Mesendoderm (in vitro differentiated cells): ENCODE measurements at regions not wholly inside any gene's neighbourhood (a gene's known extent, or its start where the extent isn't known, plus 50 kb on each side); places are given as distances from the start of the nearest gene placed in this dataset.

Experiments used
- DNase-seq: peaks from one replicate; pipeline ENCODE4 v3.0.0; 2013
- H2AK5ac ChIP-seq: 2 replicates; pipeline ENCODE4 v1.6.1; 2013; ENCODE audit warnings: low read length, inconsistent platforms
- H2BK120ac ChIP-seq: 2 replicates; pipeline ENCODE4 v1.6.1; 2013; ENCODE audit warnings: low read depth, mild to moderate bottlenecking, low read length, moderate library complexity, mixed read lengths
- H2BK15ac ChIP-seq: replicated peaks from 2 replicates; pipeline ENCODE4 v1.6.1; 2013; ENCODE audit warnings: low read depth, mild to moderate bottlenecking, moderate library complexity
- H2BK5ac ChIP-seq: 2 replicates; pipeline ENCODE4 v1.6.1; 2013; ENCODE audit warnings: low read length, inconsistent platforms
- H3K18ac ChIP-seq: 2 replicates; pipeline ENCODE4 v1.6.1; 2013; ENCODE audit warnings: mild to moderate bottlenecking, low read length, mixed read lengths
- H3K23ac ChIP-seq: one replicate; pipeline ENCODE4 v1.6.1; 2013; ENCODE audit warnings: low read length
- H3K27ac ChIP-seq: 2 replicates; pipeline ENCODE4 v1.5.1; 2013; ENCODE audit warnings: low read depth, mild to moderate bottlenecking, inconsistent platforms, low read length, moderate library complexity
- H3K27me3 ChIP-seq: 2 replicates; pipeline ENCODE4 v1.6.1; 2013; ENCODE audit warnings: low read length, control low read depth, mild to moderate bottlenecking, inconsistent platforms; ENCODE audit not compliant: insufficient read depth, poor library complexity
- H3K36me3 ChIP-seq: 2 replicates; pipeline ENCODE4 v1.6.1; 2013; ENCODE audit warnings: low read length, inconsistent platforms; ENCODE audit not compliant: control insufficient read depth, insufficient read depth
- H3K4ac ChIP-seq: one replicate; pipeline ENCODE4 v1.6.1; 2013; ENCODE audit warnings: low read depth, mild to moderate bottlenecking, low read length, moderate library complexity
- H3K4me1 ChIP-seq: 2 replicates; pipeline ENCODE4 v1.6.1; 2013; ENCODE audit warnings: low read depth, low read length, inconsistent platforms; ENCODE audit not compliant: control insufficient read depth
- H3K4me2 ChIP-seq: 2 replicates; pipeline ENCODE4 v1.6.1; 2013; ENCODE audit warnings: low read length
- H3K4me3 ChIP-seq: 2 replicates; pipeline ENCODE4 v1.5.1; 2013; ENCODE audit warnings: mild to moderate bottlenecking, low read length
- H3K56ac ChIP-seq: one replicate; pipeline ENCODE4 v1.6.1; 2013; ENCODE audit warnings: low read length
- H3K79me1 ChIP-seq: 2 replicates; pipeline ENCODE4 v1.6.1; 2013; ENCODE audit warnings: low read length, inconsistent platforms
- H3K79me2 ChIP-seq: 2 replicates; pipeline ENCODE4 v1.6.1; 2013; ENCODE audit warnings: mild to moderate bottlenecking, low read length; ENCODE audit not compliant: control insufficient read depth, insufficient read depth
- H3K9ac ChIP-seq: 2 replicates; pipeline ENCODE4 v1.6.1; 2013; ENCODE audit warnings: low read length, inconsistent platforms
- H4K5ac ChIP-seq: one replicate; pipeline ENCODE4 v1.6.1; 2013; ENCODE audit warnings: low read length
- H4K8ac ChIP-seq: one replicate; pipeline ENCODE4 v1.6.1; 2013; ENCODE audit warnings: low read depth, mild to moderate bottlenecking, control low read depth, low read length, moderate library complexity
- WGBS: extraction: QIAGEN DNeasy Blood & Tissue Kit; methylation state at CpG from one replicate; pipeline ENCODE4 v1.1.7; 2013; ENCODE audit warnings: low lambda C conversion rate, missing lambda C conversion rate; ENCODE audit not compliant: insufficient coverage; ENCODE audit errors: extremely low coverage; 5-methylcytosine and 5-hydroxymethylcytosine counted together

DNA sequence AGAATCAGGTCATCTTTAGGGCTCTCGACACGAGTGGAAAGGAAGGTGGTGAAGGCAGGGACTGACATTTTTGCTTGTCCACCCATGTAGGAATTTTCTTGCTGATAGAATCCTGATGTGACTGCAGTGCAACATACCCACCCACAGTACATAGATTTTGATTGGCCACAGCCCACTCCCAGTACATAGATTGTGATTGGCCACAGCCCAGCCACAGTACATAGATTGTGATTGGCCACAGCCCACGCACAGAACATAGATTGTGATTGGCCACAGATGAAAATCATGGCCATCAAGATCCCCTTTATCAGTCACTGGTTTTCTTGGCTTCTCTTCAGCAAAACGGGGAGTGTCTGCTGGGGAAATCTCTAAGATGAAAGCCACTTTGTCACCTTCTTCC, 1041.5 kb downstream of the AACS start:
- Histone ChIP-seq H2AK5ac (no peak overlapping the region), H3K56ac (no peak overlapping the region), H3K4ac (no peak overlapping the region), H4K8ac (no peak overlapping the region), H2BK5ac (no peak overlapping the region), H4K5ac (no peak overlapping the region), H3K9ac (no peak overlapping the region), H3K18ac (no peak overlapping the region), H3K27me3 (no peaks in the 10 kb centered on the region), H3K4me2 (no peak overlapping the region), H2BK15ac (no peak overlapping the region), H3K4me3 (no peak overlapping the region), H3K36me3 (no peaks in the 10 kb centered on the region), H2BK120ac (no peak overlapping the region), H3K27ac (no peak overlapping the region), H3K23ac (no peak overlapping the region), H3K4me1 (no peaks in the 10 kb centered on the region), H3K79me1 (no peaks in the 10 kb centered on the region), H3K79me2 (no peaks in the 10 kb centered on the region)
- WGBS = no CpG with 5 or more reads among the region's 4 CpGs
- DNase-seq = no peak

DNA sequence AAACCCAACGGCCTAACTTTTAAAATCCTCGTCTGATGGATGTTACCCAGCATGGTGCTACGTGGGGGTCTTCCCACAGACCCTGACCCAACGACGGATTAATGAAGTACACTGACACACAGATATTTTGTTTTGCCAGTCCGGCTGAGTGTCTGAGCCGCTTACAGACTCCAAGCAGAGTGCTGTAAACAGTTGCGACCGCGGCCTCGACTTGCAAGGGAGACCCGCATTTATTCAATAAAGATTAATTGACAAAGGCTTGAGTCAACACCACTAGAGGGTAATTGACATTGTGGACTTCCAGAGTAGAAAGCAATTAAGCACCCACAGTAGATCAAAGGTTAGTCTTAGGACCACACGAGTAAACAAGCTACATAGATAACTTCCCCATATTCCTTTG, 1042.4 kb downstream of the AACS start:
- WGBS = no CpG with 5 or more reads among the region's 13 CpGs
- no peak for DNase-seq

DNA sequence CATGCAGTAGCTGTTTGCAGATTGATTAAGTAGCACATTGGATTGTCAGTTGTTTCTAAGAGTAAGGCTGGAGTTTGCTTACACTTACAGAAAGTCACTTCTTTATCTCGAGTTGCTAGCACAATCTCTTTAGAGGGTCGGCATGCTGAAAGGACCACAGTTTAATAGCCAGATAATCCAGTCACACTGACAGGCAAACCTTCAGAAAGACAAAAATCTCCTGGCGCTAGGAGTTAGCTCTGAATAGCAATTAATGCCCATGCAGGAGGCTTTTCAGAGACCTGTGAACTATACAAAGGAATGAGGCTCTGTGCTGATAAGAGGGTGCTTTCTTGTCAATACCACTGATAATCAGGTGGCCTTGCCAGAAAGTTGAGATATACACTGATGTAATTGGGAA, 1043.0 kb downstream of the AACS start:
- no peak overlapping the region for H3K27ac ChIP-seq
- H3K4me3 ChIP-seq = no peak overlapping the region
- H3K56ac ChIP-seq = no peak overlapping the region
- H3K36me3 ChIP-seq = no peaks in the 10 kb centered on the region
- H4K8ac ChIP-seq = no peak overlapping the region
- H3K79me1 ChIP-seq = no peaks in the 10 kb centered on the region
- no peaks in the 10 kb centered on the region for H3K79me2 ChIP-seq
- WGBS = no CpG with 5 or more reads among the region's 3 CpGs
- H3K4ac ChIP-seq = no peak overlapping the region
- H2AK5ac ChIP-seq = no peak overlapping the region
- no peak overlapping the region for H3K23ac ChIP-seq
- no peak overlapping the region for H3K9ac ChIP-seq
- H4K5ac ChIP-seq = no peak overlapping the region
- no peak overlapping the region for H2BK5ac ChIP-seq
- no peak overlapping the region for H2BK120ac ChIP-seq
- no peak overlapping the region for H2BK15ac ChIP-seq
- no peaks in the 10 kb centered on the region for H3K27me3 ChIP-seq
- peak; percentile 90 for DNase-seq
- no peak overlapping the region for H3K4me2 ChIP-seq
- H3K4me1 ChIP-seq = no peaks in the 10 kb centered on the region
- H3K18ac ChIP-seq = no peak overlapping the region

More for the DNA sequence above, 1042.4 kb downstream of the AACS start:
- Histone ChIP-seq H3K27me3 (no peaks in the 10 kb centered on the region), H3K56ac (no peak overlapping the region), H3K79me1 (no peaks in the 10 kb centered on the region), H3K4me3 (no peak overlapping the region), H4K8ac (no peak overlapping the region), H3K9ac (no peak overlapping the region), H3K4me1 (no peaks in the 10 kb centered on the region), H4K5ac (no peak overlapping the region), H3K27ac (no peak overlapping the region), H3K4ac (no peak overlapping the region), H3K18ac (no peak overlapping the region), H3K79me2 (no peaks in the 10 kb centered on the region), H3K4me2 (no peak overlapping the region), H2AK5ac (no peak overlapping the region), H2BK120ac (no peak overlapping the region), H2BK5ac (no peak overlapping the region), H2BK15ac (no peak overlapping the region), H3K36me3 (no peaks in the 10 kb centered on the region), H3K23ac (no peak overlapping the region)

DNA sequence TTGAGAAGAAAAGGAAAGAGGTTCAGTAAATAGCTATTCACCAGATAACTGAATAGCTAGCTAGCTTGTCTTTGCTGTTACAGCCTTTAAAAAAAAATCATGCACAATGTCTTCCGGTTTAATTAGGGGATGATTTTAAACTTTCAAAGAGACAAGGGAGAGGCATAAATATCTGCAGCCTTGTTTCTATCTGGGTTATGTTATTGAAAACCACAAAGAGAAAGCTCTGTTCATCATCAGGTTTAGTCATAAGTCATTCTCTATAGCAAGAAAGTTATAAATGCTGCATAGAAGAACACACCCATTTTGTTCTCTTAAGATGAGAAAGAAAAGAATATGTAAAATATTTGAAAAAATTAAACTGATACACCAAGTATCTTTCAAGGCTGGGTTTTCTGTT, 1046.9 kb downstream of the AACS start:
- no peaks in the 10 kb centered on the region for H3K79me2 ChIP-seq
- H4K8ac ChIP-seq = no peak overlapping the region
- H2BK120ac ChIP-seq = no peak overlapping the region
- H3K4me1 ChIP-seq = peaks cover 2% of the 10 kb centered on the region
- H3K23ac ChIP-seq = no peak overlapping the region
- no peak for DNase-seq
- no peak overlapping the region for H4K5ac ChIP-seq
- H3K36me3 ChIP-seq = no peaks in the 10 kb centered on the region
- no peak overlapping the region for H2BK15ac ChIP-seq
- no peak overlapping the region for H3K4me3 ChIP-seq
- no peaks in the 10 kb centered on the region for H3K27me3 ChIP-seq
- no peak overlapping the region for H3K9ac ChIP-seq
- no peak overlapping the region for H3K18ac ChIP-seq
- H2BK5ac ChIP-seq = no peak overlapping the region
- H3K56ac ChIP-seq = no peak overlapping the region
- no peak overlapping the region for H3K27ac ChIP-seq
- no peak overlapping the region for H3K4me2 ChIP-seq
- H3K79me1 ChIP-seq = no peaks in the 10 kb centered on the region
- no CpG with 5 or more reads among the region's 1 CpG for WGBS
- no peak overlapping the region for H3K4ac ChIP-seq
- no peak overlapping the region for H2AK5ac ChIP-seq

DNA sequence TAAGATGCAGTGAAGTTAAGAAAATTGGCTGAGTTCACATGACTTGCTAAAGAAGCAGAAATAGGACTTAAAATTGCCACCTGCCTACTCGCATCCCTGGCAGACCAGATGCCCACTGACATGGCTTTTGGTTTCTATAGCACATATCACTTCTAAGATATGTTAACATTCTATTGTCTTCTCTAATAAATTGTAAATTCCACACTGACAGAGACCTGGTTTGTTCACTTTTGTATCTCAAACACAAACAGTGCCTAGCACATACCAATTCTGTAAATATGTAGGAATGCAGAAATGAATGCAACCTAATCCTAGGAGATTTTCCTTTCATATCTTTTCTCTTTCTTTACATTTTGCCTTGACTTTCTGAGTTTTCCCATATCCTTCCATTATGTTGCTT, 1047.6 kb downstream of the AACS start:
- no peak overlapping the region for H2BK120ac ChIP-seq
- no peak overlapping the region for H3K56ac ChIP-seq
- no peak overlapping the region for H2AK5ac ChIP-seq
- DNase-seq = no peak
- no peak overlapping the region for H3K9ac ChIP-seq
- H4K5ac ChIP-seq = no peak overlapping the region
- H3K4ac ChIP-seq = no peak overlapping the region
- H3K4me3 ChIP-seq = no peak overlapping the region
- no peak overlapping the region for H3K18ac ChIP-seq
- H3K4me2 ChIP-seq = no peak overlapping the region
- no peak overlapping the region for H3K23ac ChIP-seq
- no peaks in the 10 kb centered on the region for H3K27me3 ChIP-seq
- no peak overlapping the region for H2BK15ac ChIP-seq
- H3K27ac ChIP-seq = no peak overlapping the region
- no peaks in the 10 kb centered on the region for H3K79me1 ChIP-seq
- no CpG with 5 or more reads among the region's 1 CpG for WGBS
- H2BK5ac ChIP-seq = no peak overlapping the region
- no peaks in the 10 kb centered on the region for H3K79me2 ChIP-seq
- H4K8ac ChIP-seq = no peak overlapping the region
- no peaks in the 10 kb centered on the region for H3K36me3 ChIP-seq
- peaks cover 2% of the 10 kb centered on the region for H3K4me1 ChIP-seq

DNA sequence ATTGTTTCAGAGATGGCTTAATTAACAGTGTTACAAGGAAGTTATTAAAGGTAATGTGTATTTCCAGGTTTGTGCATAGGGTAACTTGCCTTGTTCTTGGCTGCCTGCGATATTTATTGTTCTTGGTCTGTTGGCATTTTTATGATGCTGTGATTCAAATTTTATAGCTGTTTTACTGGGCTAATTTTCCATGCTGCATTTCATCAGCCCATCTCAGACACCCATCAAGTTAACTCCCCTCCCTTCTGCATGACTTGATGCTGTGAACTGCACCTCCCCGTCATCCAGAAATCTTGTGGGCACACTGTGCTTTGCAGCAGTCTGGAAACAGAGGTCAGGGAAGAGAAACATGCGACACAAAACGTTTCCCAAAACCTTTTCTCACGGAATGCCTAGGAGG, 1049.2 kb downstream of the AACS start:
- Histone ChIP-seq H3K79me2 (no peaks in the 10 kb centered on the region), H3K4me1 (peaks cover 2% of the 10 kb centered on the region), H3K56ac (no peak overlapping the region), H3K79me1 (no peaks in the 10 kb centered on the region), H2BK120ac (no peak overlapping the region), H2AK5ac (no peak overlapping the region), H2BK15ac (no peak overlapping the region), H3K4me2 (no peak overlapping the region), H3K9ac (no peak overlapping the region), H3K23ac (peak overlapping the region; percentile 39), H3K27ac (no peak overlapping the region), H3K4me3 (no peak overlapping the region), H3K18ac (no peak overlapping the region), H3K36me3 (no peaks in the 10 kb centered on the region), H3K4ac (no peak overlapping the region), H4K5ac (no peak overlapping the region), H3K27me3 (no peaks in the 10 kb centered on the region), H2BK5ac (no peak overlapping the region), H4K8ac (no peak overlapping the region)
- no CpG with 5 or more reads among the region's 5 CpGs for WGBS
- DNase-seq = no peak
